NT2/D1 (cell line): ENCODE measurements at regions not wholly inside any gene's neighbourhood (a gene's known extent, or its start where the extent isn't known, plus 50 kb on each side); places are given as distances from the start of the nearest gene placed in this dataset.

Experiments used
- YY1 ChIP-seq: IDR thresholded peaks from 2 replicates; pipeline ENCODE4 v1.6.1; 2011; ENCODE audit not compliant: insufficient read length, insufficient read depth
- ZNF274 ChIP-seq: IDR thresholded peaks from 2 replicates; pipeline ENCODE4 v1.6.1; 2011; ENCODE audit warnings: mild to moderate bottlenecking, low read depth, low read length

DNA sequence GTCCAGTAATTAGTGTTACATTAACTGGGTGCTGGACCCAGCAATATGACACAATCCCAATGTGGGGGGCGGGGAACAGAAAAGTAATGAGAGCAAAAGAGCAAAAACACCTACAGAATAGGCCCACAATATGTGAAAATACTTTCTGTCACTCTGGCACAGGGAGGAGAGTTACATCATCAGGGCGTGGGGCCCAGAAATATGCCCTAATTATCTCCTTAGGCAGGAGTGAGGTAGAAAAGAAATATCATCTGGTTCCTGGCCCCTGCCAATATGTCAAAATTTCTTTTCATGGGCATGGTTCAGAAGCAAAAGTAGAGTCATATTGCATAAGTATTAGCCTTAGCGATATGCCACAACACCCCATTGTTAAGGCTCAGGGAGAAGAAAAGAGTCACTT is 959.8 kb upstream of the TSPY4 start:
- TF ChIP-seq YY1 (no peak), ZNF274 (no peak)
